NCI-H82 treated with DMSO at 0.1 percent for 48 hours (cell line): ENCODE measurements at regions not wholly inside any gene's neighbourhood (a gene's known extent, or its start where the extent isn't known, plus 50 kb on each side); places are given as distances from the start of the nearest gene placed in this dataset.
A peak's percentile ranks its signal among the peaks of the same experiment; 100 is the strongest.

Experiments
- DNase-seq: peaks from one replicate; lab custom pipeline; 2025; ENCODE audit not compliant: unreplicated experiment; lab: John Stamatoyannopoulos, UW

DNA sequence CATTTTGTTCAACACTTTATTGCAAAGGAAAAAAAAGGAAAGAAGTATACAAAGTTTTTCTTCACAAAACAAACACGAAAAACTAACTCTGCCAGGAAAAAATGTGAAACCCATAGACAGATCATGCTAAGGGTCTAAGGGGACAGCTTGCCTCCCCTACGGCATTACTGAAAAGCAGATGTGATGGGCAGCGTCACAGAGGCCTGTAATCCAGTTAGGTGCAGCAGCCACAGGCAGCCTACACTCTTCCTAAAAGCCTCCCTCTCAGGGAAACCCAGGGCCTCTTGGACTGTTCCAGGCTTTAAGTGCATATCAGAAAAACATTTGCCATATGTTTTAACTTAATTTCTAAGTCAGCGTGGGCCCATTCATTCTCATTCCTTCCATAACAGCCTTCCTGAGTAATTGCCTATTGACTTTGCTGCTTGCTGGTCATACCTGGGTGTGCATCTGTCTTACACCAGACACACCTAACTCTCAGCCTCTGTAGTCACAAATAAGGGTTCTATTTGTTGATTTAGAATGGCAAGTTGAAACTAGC is 135.7 kb upstream of the SERP2 start:
- peak; percentile 98 for DNase-seq

DNA sequence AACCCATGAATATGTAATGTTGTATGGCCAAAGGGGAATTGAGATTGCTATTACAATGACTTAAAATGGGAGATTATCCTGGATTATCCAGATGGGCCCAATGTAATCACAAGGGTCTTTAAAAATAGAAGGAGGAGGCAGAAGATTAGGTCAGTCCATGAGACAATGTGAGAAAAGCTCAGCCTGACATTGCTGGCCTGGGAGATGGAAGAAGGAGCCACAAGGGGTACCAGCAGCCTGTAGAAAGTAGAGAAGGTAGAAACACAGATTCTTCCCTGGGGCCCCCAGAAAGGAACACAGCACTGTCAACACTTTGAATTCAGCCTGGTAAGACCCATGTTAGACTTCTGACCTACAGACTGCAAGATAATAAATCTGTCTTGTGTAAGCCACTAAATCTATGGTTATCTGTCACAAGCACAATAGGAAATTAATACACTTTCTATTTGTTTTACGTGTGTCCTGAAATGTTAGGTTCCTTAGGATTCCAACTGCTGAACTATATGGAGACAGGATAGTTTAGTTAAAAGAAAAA is 132.9 kb upstream of the SERP2 start:
- DNase-seq = peak; percentile 97

DNA sequence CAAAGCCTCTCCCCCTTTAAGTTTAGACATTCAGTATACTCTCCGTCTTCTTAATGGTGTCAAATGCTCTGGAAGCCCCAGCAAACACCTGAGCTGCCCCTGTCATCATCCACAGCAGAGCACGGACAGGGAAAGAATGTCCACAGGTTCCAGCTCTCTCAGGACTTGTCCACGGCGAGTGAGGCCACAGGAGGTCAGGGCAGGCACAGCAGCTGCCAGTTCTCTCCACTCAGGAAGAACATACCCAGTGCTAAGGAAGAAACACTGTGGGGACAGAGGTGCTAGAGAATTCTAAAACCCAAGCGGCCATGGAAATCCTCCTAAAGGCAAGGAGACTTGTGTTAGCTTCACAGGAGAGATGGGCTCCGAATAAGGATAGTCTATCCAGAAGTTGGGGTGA is 132.0 kb upstream of the SERP2 start:
- no peak for DNase-seq

DNA sequence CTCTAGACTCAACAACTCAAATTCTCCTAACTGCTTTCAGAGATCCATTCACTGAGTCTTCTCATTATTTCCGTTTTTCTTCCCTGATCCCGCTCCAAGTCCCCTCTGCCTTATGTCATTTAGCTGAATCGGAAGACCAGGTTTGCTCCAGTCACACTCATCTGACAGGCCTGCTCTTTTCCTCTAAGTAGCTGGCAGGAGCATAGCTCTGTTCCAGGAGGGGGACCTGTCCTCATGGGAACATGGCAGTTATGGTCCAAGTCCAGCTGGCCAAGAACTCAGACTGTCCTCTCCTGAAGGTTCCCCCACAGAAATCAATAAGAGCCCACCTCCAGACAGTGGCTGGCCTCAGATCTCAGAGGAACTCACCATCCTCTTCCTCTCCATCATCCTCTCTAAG is 130.9 kb upstream of the SERP2 start:
- no peak for DNase-seq

DNA sequence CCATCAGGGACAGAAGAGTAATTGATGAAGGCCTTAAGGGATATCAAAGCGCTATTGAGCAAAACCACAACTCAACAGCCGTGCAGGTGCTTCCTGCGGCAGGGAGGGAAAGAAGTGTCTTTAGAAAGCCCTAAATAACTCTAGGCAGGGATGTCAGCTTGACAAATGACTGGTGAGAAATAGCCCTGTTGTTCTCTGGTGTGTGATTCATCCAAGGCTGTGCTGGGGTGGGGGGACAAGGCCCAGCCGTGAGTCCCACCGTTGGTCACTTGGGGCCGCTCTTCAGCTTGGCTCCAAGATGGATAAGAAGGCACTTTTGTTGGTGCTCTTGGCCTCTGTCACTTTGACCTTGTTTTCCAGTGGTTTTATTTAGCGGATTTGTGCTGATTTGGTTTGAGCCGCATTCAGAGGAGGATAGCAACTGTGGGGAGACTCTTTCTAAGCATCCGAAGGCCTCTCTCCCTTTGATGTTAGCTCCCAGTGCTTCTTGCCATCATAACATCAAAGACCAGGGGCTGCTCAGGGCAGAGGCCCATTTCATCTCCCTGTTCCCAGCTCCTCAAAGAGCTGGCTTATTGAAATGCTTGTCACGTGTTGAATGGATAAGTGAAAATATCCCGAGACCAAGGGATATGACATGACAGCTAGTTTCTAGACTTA is 130.3 kb upstream of the SERP2 start:
- DNase-seq = no peak

DNA sequence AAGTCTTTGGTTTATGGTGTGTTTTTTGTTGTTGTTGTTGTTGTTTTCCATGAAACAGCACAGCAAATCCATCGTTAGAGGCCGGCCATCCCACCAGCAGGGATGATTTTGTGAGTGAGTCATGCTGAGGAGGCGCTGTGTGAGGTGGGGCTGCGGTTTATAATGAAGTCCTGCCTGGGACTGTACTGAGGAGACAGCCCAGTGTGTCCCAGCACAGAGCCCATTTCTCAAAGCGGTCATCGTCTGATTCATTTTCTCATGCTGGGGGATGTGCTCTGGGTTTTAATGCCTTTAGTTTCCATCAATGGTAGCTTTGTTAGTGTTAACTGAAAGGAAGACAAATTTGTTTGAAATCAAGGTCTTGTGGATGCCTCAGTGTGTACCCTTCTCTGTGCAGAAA is 129.3 kb upstream of the SERP2 start:
- DNase-seq = no peak

DNA sequence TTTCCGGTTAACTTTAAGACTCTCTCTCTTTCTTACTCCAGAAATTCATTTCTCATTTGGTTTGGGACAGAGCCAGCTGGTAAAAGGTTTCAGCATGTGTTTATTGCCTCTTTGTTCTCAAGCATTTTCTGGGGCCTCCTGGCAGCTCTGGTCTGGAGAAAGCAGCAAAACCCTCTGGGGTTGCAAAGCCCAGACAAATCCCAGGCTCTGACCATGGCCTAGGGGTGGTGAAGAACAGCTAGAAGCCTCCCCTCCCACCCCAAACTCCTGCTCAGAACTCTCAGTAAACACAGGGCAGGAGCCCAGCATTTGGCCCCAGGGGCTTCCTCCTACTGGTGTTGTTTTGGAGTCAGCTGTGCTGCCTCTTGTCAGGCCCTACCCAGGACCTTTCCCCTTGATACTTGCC is 124.2 kb upstream of the SERP2 start:
- no peak for DNase-seq

DNA sequence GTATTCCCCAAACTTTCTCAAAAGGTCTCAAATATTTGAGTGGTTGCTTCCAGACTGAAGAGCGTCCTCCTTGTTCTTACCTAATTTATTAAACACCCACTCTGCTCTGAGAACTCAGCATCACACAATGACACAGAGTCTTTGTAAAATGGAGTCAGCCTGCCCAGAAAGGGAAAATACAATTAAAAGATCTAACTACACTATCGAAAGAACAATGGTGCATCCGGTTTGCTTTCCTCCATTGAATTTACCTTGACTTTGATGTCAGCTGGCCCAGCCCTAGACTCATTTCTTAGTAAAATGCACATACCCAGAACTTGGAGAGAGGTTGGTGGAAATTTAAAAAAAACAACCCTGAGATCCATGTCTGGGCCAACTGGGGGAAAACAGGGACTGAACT is 120.7 kb upstream of the SERP2 start:
- DNase-seq = no peak

DNA sequence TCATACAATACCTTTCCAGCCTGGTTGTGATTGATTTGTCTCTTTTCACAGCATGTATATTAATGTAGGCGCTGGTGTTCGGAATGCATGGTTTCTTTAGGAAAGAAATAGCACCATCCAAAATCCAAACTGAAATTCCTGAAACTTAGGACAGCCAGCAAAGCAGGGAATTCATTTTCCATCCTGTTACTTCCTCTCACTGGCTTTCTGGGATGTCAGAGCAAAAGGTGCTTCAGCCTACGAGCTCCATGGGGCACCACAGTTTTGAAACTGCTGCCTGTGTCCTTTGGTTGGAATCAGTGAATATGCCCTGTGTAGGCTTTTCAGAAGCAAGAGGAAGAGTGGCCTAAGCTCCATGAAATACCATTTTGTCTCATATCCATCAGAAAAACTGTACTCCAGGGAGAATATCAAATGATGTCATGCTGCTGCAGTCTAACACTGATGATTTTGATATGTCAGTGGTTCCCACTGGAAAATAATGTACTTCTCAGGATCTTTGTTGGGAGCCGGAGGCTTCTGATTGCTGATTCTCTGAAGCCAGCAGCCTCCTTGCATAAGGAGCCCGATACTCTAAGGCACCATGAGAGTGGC is 117.8 kb upstream of the SERP2 start:
- no peak for DNase-seq

DNA sequence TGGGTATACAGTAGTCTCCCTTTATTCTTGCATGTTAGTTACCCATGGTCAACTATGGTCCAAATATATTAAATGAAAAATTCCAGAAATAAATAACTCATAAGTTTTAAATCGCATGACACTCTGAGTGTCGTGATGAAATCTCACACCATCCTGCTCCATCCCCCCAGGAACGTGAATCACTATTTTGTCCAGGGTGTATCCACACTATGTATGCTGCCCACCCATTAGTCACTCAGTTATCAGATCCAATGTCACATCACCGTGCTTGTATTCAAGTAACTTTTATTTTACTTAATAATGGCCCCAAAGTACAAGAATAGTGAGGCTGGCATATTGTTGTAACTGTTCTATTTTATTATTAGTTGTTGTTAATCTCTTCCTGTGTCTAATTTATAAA is 115.8 kb upstream of the SERP2 start:
- no peak for DNase-seq

DNA sequence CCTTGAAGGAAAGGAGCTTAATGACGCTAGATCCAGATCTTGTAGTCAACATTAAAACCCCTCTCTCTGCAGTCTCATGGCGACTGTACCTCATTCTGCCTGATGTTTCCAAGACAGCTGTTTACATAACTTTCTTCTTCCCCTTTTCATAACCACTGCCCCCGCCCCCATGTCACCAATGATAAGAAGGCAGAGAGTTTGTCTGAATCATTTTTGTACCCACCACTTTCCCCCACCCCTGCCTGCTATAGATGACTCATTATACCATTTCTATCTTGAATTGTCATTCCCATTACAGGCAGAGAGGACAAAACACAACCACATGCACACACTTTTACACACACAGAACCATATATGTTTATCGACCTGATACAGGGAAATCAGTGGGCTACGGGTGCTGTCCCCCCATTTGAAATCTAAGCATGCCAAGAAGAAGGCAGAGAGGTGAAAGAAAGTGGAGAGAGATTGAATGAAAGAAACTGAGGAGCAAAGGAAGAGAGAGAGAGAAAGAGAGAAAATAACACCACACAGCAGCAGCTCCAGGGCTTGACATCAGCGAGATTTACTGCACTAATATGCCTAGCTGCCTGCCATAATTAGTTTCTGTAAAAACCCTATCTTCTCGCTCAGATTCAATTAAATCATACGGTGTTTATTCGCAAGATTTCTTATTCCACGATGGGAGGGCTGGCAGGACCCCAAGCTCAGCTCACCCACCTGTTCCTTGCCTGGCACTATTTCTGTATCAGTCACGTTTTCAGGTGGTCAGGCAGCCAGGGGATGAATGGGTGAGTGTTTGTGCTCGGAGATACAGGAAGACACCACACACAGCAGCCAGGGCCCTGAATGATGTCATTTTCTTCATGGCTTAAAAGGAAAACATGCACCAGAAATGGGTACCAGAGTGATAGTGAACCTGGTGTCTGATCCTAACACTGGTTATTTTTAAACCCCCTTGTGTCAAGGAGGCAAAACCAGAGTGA is 114.3 kb upstream of the SERP2 start:
- DNase-seq = no peak

DNA sequence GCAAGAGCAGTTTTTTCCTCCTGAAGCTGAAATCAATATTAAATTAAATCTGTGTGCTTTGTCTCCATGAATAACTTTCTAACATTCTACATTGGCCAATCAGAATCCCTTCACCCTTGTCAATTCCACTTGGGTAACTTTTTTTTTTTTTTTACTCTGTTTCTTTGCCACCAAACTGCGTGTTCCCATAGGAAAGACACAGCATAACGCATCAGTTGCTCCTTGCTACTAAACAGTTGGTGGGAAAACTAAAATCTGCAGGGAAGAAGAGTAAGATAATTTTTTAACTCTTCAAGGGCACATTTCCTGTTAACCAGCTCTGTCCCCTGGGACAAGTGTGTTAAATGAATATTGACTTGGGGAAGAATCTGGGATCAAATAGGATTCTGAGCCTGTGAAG is 113.3 kb upstream of the SERP2 start:
- no peak for DNase-seq

DNA sequence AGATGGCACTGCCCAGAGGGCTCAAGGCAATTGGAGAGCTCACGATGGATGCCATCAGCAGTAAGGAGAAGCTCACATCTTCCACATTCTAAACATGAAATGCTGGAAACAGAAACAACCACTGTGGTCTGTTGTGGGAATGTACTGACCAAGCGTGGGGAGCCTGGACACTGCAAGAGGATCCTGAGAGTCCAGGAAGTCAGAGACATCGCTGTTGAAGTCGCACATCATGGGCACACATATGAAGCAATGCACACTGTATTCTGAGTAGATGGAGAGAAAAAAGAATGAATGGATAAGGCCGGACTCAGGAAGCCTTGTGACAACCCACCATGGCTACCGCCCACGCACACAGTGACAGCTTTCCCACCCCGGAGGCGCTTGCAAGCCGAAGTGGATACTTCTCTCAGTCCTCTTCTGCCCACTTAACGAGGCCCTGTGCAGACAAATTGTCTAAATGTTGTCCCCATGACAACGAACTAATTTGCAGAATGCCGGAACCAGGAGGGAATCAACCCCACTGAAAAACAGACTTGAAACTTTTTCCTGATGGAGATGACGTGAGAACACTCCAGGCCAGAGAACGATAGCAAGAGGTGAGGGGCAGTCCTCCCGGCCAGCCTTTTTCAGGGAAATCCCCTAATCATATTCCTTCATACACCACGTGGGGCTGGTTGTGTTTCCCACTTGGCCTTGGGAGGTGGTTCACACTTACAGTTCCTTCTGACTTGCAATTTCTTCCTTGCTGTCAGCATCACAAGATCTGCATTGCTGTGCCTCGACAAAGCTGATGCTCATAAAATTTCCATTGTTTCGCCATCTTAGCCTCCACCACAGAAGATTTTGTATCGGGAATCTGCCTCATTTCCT is 109.6 kb upstream of the SERP2 start:
- DNase-seq = no peak

DNA sequence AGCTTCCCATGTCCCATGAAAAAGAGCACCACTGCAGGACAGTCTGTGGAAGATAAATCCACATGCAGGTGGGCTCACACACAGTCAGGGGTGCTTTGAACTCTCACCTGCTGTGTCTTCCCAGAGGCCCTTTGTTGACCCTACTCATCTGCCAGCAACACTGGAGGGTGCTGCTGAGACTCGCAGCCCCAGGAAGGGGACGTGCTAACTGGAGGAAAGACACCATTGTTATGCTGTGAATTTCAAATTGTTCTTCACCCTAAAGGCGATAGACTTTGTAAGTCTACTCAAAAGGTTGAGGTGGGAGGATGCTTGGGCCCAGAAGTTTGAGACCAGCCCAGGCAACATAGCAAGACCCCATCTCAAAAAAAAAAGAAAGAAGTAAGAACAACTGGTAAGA is 107.3 kb upstream of the SERP2 start:
- DNase-seq = no peak

DNA sequence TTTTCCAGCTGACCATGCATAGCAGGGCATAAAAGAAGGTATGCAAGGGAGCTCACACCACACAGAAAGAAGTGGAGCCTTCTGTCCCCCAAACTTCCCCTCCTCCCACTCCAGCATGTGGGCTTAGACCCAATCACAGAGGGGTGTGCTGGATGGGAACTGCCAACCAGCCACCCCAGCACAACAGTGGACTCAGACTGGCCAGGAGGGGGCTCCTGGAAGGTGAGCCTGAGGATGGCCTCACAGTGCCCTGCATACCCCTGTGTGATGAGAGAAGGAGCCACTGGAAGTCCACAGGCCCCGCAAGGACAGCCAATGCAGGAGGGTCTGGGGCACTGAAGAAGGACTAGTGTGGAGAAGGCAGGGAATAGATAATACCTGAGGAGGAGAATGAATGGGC is 106.9 kb upstream of the SERP2 start:
- DNase-seq = no peak

DNA sequence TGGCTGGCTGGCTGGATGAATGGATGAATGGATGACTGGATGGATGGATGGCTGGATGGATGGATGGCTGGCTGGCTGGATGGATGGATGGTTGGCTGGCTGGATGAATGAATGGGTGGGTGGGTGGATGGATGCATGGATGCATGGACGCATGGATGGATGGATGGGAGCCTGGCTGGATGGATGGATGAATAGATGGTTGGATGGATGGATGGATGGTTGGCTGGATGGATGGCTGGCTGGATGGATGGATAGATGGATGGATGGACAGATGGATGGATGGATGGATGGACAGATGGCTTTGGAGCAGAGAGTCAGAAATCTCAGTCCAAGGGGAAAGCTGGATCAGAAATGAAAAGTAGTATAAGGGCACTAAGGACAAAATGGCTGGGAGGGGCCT is 106.4 kb upstream of the SERP2 start:
- no peak for DNase-seq

DNA sequence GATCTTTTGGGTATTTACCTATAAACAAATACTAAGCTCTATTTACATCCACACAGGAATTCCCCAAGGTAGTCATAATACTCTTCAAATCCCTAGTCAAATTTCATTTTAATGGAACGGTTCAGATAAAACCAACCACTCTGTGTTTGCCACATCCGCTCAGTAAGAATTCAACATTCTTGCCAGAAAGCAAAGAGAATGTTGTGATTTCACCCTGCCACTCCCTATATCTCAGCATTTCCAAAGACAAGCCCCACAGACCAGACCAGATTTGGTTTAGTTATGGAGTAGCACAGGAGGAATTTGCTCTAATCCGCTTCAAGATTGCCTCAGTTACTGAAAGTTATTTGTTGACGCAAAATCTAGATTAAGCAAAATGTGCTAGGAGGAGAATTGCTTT is 105.6 kb upstream of the SERP2 start:
- no peak for DNase-seq

DNA sequence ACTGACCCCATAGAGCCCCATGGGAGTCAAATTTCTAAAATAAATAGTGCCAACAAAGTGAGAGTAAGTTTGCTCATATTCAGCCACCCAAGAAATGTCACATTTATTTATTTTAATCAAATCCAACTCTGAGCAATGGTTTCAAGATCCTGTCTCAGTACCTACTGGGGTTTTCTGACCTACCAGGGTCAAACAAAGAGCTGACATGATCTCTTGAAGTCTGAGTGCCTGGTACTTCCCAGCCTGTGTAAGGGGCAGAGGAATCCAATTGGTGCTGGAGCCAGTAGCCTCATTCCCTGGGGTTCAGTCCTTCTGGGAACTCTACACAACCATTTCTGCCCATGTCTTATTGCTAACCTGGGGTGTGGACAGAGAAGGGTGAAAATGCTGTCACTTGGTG is 104.6 kb upstream of the SERP2 start:
- DNase-seq = no peak

DNA sequence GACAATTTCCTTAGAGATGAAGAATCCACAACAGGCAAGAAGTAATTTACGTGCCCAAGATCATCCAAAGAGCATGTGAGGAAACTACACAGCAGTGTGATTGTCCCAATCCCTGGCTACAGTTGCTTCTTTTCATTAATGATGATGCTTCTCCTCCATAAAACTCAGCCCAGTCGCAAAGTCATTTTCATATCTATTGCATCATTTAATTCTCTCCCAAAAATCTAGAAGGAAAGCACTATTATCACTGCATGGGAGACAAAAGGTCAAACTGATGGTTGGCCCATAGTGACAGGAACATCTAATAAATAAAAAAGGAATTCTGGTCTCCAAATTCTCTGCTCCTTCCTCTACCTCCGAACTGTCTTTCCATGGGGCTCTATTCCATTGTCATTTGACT is 103.5 kb upstream of the SERP2 start:
- DNase-seq = no peak

DNA sequence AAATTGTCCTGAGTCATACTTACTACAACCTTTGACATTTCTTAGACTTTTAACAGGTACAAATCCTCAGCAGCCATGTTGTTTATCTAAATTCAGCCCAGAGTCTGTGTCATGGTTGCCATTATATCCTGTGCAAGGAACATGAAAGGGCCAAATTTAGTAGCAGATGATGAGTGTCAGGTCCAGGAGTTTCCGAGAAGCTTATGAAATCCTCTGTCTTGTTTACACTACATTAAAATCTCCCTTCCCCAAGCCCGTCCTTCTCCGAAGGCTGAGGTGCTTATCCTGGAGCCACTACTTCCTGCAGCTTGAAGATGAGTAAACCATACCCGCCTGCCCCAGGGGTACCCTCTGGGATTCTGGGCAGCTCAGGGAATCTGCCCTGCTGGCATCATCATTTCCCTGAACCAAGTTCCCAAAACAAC is 102.6 kb upstream of the SERP2 start:
- DNase-seq = no peak

DNA sequence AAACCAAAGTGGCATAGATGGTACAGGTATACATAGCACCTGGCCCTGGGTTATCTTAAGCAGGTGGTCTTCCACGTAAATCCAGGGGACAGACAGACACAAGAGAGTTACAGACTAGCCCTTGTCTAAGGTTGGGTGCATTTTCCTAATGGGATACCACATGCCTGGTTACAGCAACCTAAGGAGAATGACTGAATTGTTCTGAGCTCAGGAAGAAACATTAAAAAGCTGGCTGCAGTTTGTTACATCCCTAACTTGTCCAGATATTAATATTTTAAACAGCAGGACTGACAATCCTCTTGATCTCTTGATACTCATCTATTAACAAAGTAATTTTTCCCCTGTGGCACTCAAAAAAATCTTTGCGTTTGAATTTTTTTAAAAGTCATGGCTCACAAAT is 102.2 kb upstream of the SERP2 start:
- DNase-seq = no peak
